ENCODE measurements at regions not wholly inside any gene's neighbourhood (a gene's known extent, or its start where the extent isn't known, plus 50 kb on each side); places are given as distances from the start of the nearest gene placed in this dataset.

- no peak for TF ChIP-seq POLR2A (IDR thresholded peaks at IDR 0.05; ENCODE audit: borderline replicate concordance, extremely low read depth, insufficient read depth, insufficient read length)
- TF ChIP-seq CTCF (IDR thresholded peaks at IDR 0.05 in 2 of 3, conservative IDR thresholded peaks at IDR 0.05 in 1 of 3; ENCODE audit: borderline replicate concordance in 1 of 3, insufficient read depth in 1 of 3, low read depth in 2 of 3, low read length in 2 of 3) = no peak
- no peak for TF ChIP-seq SP1 (IDR thresholded peaks at IDR 0.05; ENCODE audit: low read depth)
- TF ChIP-seq FOSL1 (IDR thresholded peaks at IDR 0.05; ENCODE audit: low read depth) = no peak
- TF ChIP-seq REST (IDR thresholded peaks at IDR 0.05; ENCODE audit: low read depth) = no peak
- TF ChIP-seq POLR2AphosphoS5 (IDR thresholded peaks at IDR 0.05; ENCODE audit: low read depth, low read length) = no peak
- no peak for TF ChIP-seq SIN3A (IDR thresholded peaks at IDR 0.05; ENCODE audit: low read depth)
- no peak for TF ChIP-seq ZFX (IDR thresholded peaks at IDR 0.05)
- no peak for TF ChIP-seq JUND (IDR thresholded peaks at IDR 0.05)
- no peak for TF ChIP-seq ZNF274 (IDR thresholded peaks at IDR 0.05; ENCODE audit: low read depth, low read length)
- no peak for TF ChIP-seq ZBTB33 (IDR thresholded peaks at IDR 0.05; ENCODE audit: extremely low read depth, insufficient replicate concordance, low read length)
- TF ChIP-seq CEBPB (IDR thresholded peaks at IDR 0.05; ENCODE audit: low read depth) = no peak
- TF ChIP-seq SRF (IDR thresholded peaks at IDR 0.05; ENCODE audit: low read depth) = no peak
- TF ChIP-seq EGR1 (IDR thresholded peaks at IDR 0.05; ENCODE audit: low read depth) = no peak
Observed at GRCh38 chr1:234662148-234662547, 52.2 kb upstream of the IRF2BP2 start.
